H1 (cell line): ENCODE measurements at regions not wholly inside any gene's neighbourhood (a gene's known extent, or its start where the extent isn't known, plus 50 kb on each side); places are given as distances from the start of the nearest gene placed in this dataset.

Experiments used
- CTCF ChIP-seq, 3 experiments: IDR thresholded peaks; 1 replicate in 2 of 3; 2 replicates in 1 of 3; pipeline versions ENCODE4 v1.5.1 to v1.6.1; 2011; ENCODE audit warnings: low read length in 3 of 3, mild to moderate bottlenecking in 3 of 3, inconsistent platforms in 2 of 3, low read depth in 1 of 3, moderate library complexity in 1 of 3; ENCODE audit not compliant: insufficient read depth in 1 of 3; ENCODE audit errors: control extremely low read depth in 1 of 3
- EZH2 ChIP-seq: fragments of 200-600 bp; sonication (generic); IDR thresholded peaks from 2 replicates; pipeline ENCODE4 v1.7.1; 2012; ENCODE audit warnings: low read depth, mild to moderate bottlenecking, moderate library complexity, low read length, inconsistent platforms; ENCODE audit not compliant: severe bottlenecking
- JUND ChIP-seq: IDR thresholded peaks from 2 replicates; pipeline ENCODE4 v1.6.1; 2011; ENCODE audit warnings: mild to moderate bottlenecking, improper control_type of control experiment, low read length
- KDM5A ChIP-seq: fragments of 200-600 bp; IDR thresholded peaks from 2 replicates; pipeline ENCODE4 v1.7.1; 2012; ENCODE audit warnings: mild to moderate bottlenecking, low read length, inconsistent platforms, mixed read lengths
- POLR2A ChIP-seq, 2 experiments: IDR thresholded peaks; 1 replicate in 1 of 2; 2 replicates in 1 of 2; pipeline ENCODE4 v1.6.1; 2011; ENCODE audit warnings: low read depth in 2 of 2, low read length in 2 of 2, mild to moderate bottlenecking in 2 of 2; ENCODE audit errors: control extremely low read depth in 1 of 2
- POLR2AphosphoS5 ChIP-seq: IDR thresholded peaks from 2 replicates; pipeline ENCODE4 v1.6.1; 2011; ENCODE audit warnings: low read depth, low read length
- TAF1 ChIP-seq: IDR thresholded peaks from 2 replicates; pipeline ENCODE4 v1.6.1; 2011; ENCODE audit warnings: mild to moderate bottlenecking, low read depth, low read length
- USF2 ChIP-seq: IDR thresholded peaks from 2 replicates; pipeline ENCODE4 v1.6.1; 2011; ENCODE audit warnings: low read length, improper control_type of control experiment
- YY1 ChIP-seq: IDR thresholded peaks from 2 replicates; pipeline ENCODE4 v1.6.1; 2011; ENCODE audit warnings: low read depth, mild to moderate bottlenecking, low read length

GRCh38 chr11:28834877-28835276, 726.7 kb downstream of the METTL15 start:
- TF ChIP-seq CTCF (IDR thresholded peaks at IDR 0.05; ENCODE audit: control extremely low read depth in 1 of 3, insufficient read depth in 1 of 3, low read depth in 1 of 3, low read length in 3 of 3) = no peak
- no peak for TF ChIP-seq YY1
- TF ChIP-seq KDM5A = no peak
- TF ChIP-seq JUND = no peak
- no peak for TF ChIP-seq EZH2
- TF ChIP-seq POLR2AphosphoS5 = no peak
- no peak for TF ChIP-seq TAF1
- no peak for TF ChIP-seq POLR2A (IDR thresholded peaks at IDR 0.05; ENCODE audit: control extremely low read depth in 1 of 2, low read depth in 2 of 2, low read length in 2 of 2)
- TF ChIP-seq USF2 = no peak
